Cardiac fibroblast (primary cell): ENCODE measurements at regions not wholly inside any gene's neighbourhood (a gene's known extent, or its start where the extent isn't known, plus 50 kb on each side); places are given as distances from the start of the nearest gene placed in this dataset.

Experiments used
- DNase-seq, 2 donors: peaks; one replicate each; pipeline versions ENCODE4 v3.0.0 to v3.0.0-alpha.2; 2010; ENCODE audit warnings: low read depth in 2 of 2
- H3K4me3 ChIP-seq, 2 donors: replicated peaks in 1 of 2; 1 replicate in 1 of 2; 2 replicates in 1 of 2; pipeline ENCODE4 v1.5.1; 2011; ENCODE audit warnings: low read depth in 2 of 2, low read length in 2 of 2, mild to moderate bottlenecking in 2 of 2, moderate library complexity in 1 of 2
- CTCF ChIP-seq: IDR thresholded peaks from one replicate; pipeline ENCODE4 v1.5.1; 2011; ENCODE audit warnings: low read depth, mild to moderate bottlenecking, low read length, inconsistent platforms

GRCh38 chr10:81696609-81697388 lies 178.2 kb upstream of the NRG3 start:
- H3K4me3 ChIP-seq, result no peak overlapping the region
- DNase-seq, result no peak
- TF ChIP-seq CTCF, result no peak

GRCh38 chr10:81704596-81704995 lies 170.4 kb upstream of the NRG3 start:
- DNase-seq, result no peak
- TF ChIP-seq CTCF, result no peak
- H3K4me3 ChIP-seq, result no peak overlapping the region

- no peak for DNase-seq
- no peak overlapping the region for H3K4me3 ChIP-seq
- no peak for TF ChIP-seq CTCF
These were observed 166.6 kb upstream of the NRG3 start for GRCh38 chr10:81708416-81708815.

GRCh38 chr10:81708929-81709328 lies 166.1 kb upstream of the NRG3 start:
- TF ChIP-seq CTCF, result no peak
- H3K4me3 ChIP-seq, result no peak overlapping the region
- DNase-seq, result no peak

- no peak for DNase-seq
- no peak overlapping the region for H3K4me3 ChIP-seq
- no peak for TF ChIP-seq CTCF
These were observed 152.6 kb upstream of the NRG3 start for GRCh38 chr10:81722399-81722798.

- DNase-seq, result no peak
- H3K4me3 ChIP-seq, result no peak overlapping the region
- no peak for TF ChIP-seq CTCF
These were observed 150.6 kb upstream of the NRG3 start for GRCh38 chr10:81724431-81724830.

GRCh38 chr10:81725851-81726250 lies 149.1 kb upstream of the NRG3 start:
- no peak for TF ChIP-seq CTCF
- H3K4me3 ChIP-seq, result no peak overlapping the region
- no peak for DNase-seq
